ENCODE measurements at regions not wholly inside any gene's neighbourhood (a gene's known extent, or its start where the extent isn't known, plus 50 kb on each side); places are given as distances from the start of the nearest gene placed in this dataset.

DNA sequence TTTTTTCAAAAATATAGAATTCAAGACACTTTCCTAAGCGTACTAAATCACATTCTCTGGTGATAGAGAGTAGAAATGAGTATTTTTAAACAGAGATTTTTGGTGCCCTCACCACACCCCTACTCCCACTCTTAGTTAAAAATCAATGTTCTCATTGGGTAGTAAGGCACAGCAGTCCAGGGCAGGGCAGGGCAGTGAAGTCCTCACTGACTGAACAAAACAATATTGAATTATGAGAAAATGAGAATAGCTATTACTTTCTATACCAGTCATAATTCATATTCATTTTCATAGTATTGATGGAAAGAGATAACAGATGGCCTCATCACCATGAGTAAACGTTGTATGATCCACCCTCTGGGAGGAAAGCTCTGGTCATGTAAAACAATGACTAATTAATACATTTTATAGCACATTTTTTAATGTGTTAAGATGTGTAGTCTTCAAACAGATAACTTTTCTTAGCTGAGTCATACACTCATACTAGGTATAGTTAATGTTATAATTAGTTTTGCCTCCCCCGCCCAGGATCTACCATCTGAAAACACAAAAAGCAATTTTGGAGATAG, 686.1 kb downstream of the KCNJ3 start:
- no peak for DNase-seq
- ATAC-seq = peak; percentile 19

DNA sequence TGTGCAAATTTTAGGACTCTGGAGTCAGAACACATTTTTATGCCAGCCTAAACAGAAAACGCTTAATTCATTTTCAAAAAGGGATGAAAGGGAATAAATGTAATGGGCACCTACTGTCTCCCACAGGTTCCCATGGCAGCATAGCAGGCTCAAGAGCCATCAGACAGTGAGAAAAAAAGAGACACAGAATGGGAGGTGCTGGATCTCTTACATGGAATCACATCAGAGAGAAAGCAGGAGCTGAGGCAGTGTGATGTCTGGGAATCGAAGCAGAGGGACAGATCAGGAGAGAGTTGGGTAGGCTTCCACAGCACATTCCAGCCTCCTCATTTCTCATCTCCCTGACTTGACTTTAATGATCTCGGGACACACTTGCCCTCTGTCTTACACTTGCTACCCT, 684.3 kb downstream of the KCNJ3 start:
- ATAC-seq = no peak
- DNase-seq = no peak

DNA sequence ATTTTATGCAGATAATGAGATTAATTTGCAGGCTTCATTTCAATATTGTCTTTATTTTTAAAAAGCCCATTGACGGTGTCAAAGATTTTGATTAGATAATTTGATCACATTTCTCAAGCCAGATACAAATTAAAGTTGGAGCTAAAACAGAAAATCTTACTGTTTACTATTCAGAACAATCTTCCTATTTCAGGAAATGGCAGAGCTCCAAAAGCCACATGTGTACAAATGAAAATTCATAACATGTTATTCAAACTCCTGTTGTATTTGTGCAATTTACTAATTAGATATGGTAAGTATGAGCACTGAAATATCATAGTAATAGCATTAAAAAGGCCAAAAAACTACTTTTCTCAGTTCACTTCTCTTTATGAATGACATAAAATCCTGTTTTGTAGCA, 682.9 kb downstream of the KCNJ3 start:
- ATAC-seq (no peak), DNase-seq (no peak)

DNA sequence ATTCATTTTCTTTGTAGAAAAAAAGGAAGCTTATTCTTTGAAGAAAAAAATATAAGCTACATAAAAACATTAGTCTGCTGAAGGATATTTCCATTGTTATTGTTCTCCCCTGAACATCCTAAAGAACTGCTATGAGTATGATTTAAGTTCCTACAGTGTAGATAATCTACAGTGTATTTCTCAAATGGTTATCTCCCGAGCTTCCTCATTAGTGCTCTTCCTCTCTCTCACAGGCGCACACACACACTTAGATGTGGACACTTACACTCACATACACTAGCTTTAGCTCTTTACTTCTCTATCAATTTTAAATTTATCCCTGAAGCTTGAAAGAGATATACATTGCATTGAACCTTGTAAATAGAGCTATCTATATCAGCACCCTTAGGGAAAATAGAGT, 681.0 kb downstream of the KCNJ3 start:
- DNase-seq (no peak), ATAC-seq (no peak)

DNA sequence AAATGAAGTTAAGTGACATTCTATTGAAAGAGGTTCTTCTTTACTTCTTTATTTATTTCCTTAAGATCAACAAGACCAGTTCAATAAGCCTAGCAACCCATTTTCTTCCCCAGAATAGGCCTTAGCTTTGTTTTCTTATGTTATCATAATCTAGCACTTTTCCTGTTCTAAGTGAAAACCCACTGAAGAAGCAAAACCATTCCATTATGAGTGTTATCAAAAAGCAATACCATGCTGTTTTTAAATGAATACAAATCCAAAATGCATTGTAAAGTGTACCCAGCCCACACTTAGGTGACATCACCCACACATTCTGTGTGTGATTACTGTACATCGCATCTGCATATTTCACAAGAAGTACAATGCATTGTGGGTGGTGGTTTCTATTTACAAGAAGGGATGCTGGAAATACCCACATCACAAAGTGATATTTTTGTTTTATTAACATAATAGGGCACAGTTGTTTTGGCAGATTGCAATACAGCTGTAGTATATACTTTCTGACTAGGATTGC, 679.5 kb downstream of the KCNJ3 start:
- ATAC-seq (no peak), DNase-seq (no peak)

DNA sequence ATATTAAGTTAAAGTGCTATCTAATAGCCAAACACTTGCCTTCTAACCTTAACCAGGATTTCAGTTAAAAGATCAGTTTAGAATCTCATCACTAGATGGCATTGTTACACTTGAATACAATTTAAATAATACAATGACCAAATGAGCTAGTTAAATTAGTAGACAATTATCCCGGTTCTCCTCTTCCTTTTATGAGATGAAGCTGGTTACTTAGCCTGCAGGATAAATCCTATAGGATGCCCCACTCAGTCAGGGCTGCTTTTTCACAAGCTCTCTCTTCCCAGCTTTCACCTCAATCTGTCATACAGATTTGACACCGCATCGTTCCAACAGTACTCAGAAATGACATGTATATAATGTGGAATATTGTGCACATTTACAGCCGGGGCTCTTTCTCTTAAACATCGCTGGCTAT, 678.8 kb downstream of the KCNJ3 start:
- no peak for DNase-seq
- no peak for ATAC-seq

DNA sequence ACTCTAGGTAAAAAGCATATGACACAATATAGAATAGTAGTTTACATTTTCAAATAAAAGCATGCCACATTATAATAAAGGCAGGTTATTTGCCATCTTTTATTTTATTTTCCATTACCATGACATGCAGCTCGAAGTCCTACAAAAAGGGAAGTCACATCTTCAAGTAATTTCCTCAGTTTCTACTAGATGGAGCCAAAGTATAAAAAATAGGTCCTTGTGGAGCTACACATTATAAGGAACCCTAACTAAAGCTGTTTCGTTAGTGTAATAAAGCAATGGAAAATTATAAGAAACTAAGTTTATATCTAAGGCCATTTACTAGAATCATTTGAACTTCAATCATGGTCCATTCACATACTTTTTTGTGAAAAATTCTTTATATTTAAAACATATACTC, 674.5 kb downstream of the KCNJ3 start:
- no peak for ATAC-seq
- DNase-seq = no peak

DNA sequence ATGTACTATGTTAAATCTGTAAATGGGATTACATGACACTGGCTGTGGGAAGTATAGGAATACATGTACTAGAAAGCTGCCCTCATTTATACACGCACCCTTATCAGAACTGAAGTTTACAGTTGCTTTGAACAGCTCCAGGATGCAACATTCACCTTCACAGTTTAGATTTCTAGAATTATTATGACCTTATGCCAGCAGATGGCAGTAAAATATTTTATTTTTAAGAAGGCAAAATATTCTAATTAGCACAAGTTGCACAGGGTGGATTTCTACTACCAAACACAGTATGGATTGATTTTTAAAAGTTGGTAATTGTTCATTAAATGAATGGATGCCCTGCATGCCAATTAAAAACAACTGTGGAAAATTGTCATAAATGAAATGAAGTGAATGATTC, 670.4 kb downstream of the KCNJ3 start:
- DNase-seq = no peak

DNA sequence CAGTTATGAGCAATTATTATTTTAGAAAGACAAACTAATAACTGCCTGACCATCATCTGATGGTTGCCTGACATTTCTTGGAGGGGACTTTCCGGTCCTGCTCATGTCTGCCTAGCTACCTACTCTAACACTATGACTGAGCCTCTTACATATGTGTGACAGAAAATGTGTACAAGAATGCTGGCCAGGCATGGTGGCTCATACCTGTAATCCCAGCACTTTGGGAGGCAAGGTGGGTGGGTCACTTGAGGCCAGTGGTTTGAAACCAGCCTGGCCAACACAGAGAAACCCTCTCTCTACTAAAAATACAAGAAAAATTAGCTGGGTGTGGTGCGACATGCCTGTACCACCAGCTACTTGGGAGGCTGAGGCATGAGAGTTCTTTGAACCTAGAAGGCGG, 666.3 kb downstream of the KCNJ3 start:
- no peak for ATAC-seq
- no peak for DNase-seq

More for the DNA sequence above, 670.4 kb downstream of the KCNJ3 start:
- ATAC-seq = no peak

DNA sequence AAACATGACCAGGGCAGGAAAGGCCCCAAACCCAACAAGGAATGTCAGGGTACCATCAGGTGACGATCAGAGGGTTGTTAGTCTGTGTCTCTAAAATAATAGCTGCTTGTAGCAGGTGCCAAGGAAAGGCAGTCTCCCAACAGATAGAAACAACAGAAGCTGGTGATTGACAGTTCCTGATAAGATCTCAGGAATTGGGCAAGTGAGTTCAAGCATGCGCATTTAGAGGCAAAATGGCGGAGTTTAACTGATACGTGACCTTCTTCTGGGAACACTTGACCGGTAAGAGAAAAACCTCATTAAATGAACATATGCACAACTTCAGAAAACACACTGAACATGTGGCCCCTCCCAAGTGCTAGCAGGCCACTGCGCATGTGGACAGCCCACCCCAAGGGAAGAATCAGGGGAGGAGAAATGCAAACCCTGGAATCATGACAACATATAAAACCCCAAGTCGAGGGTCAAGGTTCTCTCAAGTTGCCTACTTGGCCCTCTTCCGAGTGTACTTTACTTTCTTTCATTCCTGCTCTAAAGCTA, 664.9 kb downstream of the KCNJ3 start:
- ATAC-seq (no peak), DNase-seq (no peak)

DNA sequence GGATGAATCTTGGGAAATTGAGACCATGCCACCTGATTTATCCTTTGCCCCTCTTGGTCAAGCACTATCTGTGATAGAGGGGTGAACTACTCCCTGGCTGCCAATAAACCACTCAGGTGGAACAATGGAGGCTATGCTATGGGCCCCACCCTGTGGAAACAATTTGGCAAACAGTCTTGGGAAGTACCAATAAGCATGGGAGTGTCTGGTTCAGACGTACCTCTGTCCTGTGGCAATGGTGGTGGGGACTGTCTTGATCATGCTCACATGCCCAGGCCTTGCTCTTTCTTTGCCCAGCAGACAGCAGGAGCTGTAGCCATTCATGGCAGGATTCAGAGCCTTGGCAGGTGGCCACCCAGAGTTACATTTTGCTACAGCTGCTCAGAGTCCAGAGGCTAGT, 658.7 kb downstream of the KCNJ3 start:
- ATAC-seq (no peak), DNase-seq (no peak)

DNA sequence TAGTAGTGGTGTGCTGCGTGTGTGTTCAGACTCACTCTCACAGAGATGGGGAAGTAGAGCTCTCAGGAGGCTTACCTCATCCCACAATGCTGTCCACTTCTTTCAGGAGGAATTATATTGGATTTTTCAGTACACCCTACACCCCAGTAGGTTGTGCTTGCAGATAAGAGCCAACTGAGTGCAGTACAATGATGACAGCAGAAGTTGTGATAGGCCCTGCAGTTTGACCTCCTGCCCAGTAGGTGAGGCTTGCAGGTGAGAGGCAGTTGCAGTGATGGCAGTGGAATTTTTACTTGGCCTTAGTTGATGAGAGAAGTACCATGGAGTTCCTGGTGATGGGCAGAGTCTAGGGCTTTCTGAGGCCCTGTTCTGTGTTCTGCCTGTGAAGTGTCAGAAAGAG, 657.8 kb downstream of the KCNJ3 start:
- no peak for DNase-seq
- no peak for ATAC-seq

DNA sequence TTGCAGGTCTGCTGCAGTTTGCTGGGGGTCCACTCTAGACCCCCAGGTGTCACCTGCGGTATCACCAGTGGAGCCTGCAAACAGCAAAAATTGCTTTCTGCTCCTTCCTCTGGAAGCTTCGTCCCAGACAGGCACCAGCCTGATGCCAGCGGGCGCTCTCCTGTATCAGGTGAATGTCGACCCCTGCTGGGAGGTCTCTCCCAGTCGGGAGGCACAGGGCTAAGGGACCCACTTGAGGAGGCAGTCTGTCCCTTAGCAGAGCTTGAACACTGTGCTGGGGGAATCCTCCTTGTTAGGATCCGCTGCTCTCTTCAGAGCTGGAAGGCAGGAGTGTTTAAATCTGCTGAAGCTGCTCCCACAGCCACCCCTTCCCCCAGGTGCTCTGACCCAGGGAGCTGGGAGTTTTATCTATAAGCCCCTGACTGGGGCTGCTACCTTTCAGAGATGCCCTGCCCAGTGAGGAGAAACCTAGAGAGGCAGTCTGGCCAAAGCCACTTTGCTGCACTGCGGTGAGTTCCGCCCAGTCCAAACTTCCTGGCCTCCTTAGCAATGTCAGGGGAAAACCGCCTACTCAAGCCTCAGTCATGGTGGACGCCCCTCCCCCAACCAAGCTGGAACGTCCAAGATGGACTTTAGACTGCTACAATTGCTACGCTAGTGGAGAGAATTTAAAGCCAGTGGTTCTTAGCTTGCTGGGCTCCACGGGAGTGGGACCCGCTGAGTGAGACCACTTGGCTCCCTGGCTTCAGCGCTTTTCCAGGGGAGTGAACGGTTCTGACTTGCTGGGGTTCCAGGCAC, 652.5 kb downstream of the KCNJ3 start:
- ATAC-seq (no peak), DNase-seq (no peak)

DNA sequence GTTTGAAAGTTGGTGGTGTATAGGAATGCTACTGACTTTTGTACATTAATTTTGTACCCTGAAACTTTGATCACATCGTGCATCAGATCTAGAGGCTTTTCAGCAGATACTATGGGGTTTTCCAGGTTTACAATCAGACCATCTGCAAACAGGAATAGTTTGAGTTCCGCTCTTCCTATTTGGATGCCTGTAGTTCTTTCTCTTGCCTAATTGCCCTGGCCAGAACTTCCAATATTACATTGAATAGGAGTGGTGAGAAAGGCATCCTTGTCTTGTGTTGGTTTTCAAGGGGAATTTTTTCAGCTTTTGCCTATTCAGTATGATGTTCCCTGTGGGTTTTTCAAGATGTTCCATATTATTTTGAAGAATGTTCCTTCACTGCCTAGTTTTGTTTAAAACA, 633.5 kb downstream of the KCNJ3 start:
- no peak for DNase-seq
- ATAC-seq = no peak

DNA sequence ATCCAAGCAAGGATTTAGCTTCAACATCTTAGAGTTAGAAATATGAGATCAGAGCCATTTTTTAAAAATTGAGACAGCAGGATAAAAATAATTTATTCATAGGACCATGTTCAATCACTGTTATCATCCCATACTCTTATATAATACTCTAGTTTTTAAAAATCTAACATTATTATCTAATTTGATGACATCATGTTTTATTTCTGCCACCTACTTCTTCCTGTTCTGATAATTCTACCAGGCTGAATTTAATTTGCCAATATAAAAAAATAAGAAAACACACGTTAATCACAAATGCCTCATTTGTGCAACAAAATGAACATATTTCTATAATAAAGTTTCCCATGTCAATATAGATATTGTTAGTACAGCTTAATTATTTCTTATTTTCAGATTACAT, 621.7 kb downstream of the KCNJ3 start:
- no peak for ATAC-seq
- no peak for DNase-seq

DNA sequence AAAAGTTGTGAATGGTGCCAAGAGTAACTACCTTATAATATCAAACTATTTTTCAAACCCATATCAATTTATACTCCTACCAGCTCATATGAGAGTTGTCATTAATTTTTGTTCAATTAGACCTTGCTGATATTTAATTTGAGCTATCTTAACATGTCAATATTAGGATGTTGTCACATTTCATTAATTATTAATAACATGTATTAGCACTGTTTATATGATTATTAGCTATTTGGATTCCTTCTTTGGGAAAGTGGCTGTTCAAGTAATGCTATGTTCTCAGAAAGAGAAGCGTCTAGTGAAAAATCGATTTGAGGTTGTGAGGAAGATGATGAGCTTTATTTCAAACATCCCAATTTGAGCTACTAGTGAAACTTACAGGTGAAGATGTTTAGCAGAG, 620.2 kb downstream of the KCNJ3 start:
- DNase-seq (no peak), ATAC-seq (no peak)

DNA sequence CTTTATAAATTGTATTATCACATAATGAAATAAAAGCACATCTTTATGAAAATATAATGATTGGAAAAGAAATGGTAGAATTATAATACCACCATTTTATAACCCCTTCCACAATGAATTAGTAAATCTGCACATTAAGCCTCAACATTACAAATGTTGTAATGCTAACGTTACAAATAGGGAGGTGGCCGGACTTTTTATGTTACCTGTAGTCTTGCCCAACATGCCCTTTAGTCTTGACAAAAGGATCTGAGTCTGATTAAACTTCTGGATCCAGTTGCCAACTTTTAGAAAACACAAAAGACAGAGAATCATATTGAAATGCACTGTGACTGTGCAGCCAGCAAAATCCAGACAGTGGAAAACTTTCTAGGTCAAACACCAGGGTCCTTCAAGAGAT, 617.3 kb downstream of the KCNJ3 start:
- ATAC-seq (no peak), DNase-seq (no peak)

DNA sequence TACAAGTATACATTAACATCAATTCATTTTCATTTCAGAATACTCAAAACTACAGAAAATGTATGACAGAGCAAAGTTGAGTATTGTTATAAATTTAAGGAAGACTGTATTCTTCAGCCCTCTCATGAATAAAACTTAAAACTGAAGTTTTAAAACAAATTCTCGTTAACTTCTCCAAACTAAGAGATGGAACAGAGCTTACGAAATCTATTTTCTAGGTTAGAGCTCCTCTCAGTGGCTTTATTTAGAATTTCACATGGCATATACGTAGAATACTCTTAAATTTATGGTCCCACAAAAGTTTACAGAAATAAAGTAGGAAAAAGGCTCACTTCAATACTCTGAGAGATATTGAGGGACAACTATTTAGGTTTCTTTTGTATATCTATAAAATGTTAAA, 612.1 kb downstream of the KCNJ3 start:
- ATAC-seq (no peak), DNase-seq (no peak)

DNA sequence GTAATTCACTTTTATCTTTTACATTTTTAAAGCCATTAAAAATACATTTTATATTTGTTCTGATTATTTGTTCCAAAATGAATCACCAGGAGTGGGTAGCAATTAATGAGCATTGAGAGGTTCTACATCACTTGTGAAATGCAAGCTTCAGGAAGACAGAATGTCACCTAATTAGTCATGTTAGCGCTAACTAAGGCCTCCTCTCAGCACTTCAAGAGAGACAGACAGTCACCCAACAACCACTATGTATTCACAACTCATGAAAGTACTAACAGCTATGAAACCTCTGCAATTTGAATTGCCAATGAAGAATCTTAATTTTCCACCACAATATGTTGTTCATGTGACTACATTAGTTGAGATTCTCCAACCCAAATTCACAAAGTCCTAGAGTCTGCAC, 611.0 kb downstream of the KCNJ3 start:
- no peak for DNase-seq
- no peak for ATAC-seq

DNA sequence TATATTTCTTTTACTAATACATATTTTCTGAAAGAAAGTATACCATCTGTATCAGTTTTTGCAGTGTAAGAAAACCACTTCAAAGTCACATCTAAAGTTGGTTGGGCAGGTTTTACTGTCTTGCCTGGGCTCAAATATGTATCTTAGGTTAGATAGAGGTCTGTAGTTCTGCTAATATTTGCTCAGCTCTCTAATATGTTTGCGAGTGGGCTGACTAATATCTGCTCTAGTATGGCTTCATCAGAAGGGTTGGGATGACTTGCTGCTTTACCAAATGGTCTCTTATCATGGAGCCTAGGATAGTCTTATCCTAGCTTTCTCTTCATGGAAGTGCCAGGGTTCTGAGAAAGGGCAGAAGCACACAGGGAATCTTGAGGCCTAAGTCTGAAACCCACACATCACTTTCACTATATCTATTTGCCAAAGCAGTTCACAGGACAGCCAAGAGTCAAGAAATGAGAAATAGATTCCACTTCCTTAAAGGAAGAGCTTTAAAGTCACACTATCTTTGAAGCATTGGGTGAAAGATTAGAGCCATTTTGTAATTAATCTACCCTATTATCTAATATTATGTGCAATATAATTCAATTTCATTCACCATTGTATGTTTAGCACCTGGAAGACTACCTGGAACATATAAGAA, 610.0 kb downstream of the KCNJ3 start:
- ATAC-seq (no peak), DNase-seq (no peak)

DNA sequence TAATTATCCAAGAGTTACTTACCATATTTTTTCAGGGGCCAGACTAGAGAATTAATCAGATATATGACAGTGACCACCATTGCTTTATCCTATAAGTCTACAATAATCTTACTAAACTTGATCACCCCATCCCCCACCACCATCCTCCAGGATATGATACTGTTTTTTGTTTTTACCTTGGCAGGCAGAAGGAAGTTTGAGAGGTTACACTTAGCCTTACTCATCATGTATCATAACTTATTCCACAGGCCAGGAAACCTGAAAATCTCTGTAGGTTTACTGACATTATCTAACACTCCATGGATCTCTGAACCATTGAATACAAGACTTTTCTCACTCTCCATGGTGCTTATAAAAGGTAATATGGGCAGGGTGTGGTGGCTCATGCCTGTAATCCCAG, 602.7 kb downstream of the KCNJ3 start:
- ATAC-seq (no peak), DNase-seq (no peak)

DNA sequence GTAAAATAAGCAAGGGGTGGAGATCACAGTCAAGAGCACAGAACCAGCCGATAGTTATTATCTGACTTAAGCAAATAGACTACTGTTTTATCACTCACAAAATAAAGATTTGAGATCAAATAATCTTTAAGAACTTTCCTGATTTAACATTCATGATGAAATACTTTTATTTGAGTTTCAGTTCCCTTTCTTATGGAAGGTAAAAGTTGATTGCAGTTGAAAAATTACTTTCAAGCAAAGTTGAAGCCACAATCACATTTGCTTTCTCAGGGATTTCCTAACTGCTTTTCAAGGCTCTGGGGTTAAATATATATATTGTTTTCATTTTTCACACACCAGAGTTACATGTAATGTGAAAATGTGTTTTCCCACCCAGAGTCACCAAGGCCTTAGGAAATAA, 599.5 kb downstream of the KCNJ3 start:
- ATAC-seq = no peak
- DNase-seq = no peak

DNA sequence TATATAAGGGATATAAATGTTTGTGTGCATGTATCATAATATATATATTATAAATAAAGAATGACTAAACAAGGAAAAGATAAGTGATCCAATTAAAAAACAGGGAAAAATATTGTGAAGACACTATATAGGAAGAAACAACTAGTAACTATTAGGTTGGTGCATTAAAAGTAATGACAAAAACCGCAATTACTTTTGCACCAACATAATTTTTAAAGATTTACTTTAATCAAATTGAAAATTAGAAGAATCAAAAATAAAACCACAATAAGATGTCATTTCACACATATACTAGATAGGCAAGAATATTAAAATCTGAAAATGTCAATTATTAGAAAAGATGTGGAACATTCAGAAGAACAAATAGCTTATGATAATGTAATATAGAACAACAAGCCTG, 595.9 kb downstream of the KCNJ3 start:
- ATAC-seq (no peak), DNase-seq (no peak)

Data from stimulated activated naive CD8-positive, alpha-beta T cell treated with anti-CD3 and anti-CD28 coated beads, Interleukin-15, Interleukin-2, amounts not matched to agents 100 U/mL and 50 U/mL, for 24 hours (primary cell).